ENCODE measurements at regions not wholly inside any gene's neighbourhood (a gene's known extent, or its start where the extent isn't known, plus 50 kb on each side); places are given as distances from the start of the nearest gene placed in this dataset.

DNA sequence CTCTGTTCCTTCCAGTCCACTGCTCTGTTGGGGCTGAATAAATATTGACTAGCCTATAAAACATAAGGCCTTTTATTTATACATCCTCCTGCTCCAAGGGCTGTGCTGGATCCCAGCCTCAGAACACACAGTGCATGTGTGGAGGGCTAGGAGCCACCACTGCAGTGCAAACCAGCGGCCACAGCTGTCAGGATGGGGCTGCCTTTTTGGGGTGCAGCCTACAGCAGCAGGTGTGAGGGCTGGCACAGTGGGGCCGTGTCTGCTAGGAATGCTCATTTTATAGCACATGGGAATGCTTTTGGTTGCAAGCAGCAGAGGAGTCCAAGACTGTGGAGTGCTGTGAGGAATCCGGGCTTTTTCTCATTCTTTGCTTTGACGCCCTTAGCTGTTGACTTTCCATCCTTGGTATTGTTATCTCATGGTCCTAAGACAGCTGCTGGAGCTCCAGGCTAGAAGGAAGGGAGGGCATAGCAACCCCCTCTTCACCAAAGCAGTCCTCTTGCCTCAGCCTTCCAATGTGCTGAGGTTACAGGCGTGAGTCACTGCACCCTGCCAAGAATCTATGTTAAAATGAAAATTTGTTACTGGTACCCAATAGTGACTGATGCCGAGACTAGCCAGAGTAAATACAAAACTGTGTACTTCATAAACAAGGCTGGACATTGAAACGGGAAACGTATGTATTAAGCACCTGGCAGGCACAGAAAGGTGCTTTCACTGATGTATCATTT lies 334.3 kb upstream of the GATB start:
- DNase-seq (ENCODE audit: low spot score) = no peak

DNA sequence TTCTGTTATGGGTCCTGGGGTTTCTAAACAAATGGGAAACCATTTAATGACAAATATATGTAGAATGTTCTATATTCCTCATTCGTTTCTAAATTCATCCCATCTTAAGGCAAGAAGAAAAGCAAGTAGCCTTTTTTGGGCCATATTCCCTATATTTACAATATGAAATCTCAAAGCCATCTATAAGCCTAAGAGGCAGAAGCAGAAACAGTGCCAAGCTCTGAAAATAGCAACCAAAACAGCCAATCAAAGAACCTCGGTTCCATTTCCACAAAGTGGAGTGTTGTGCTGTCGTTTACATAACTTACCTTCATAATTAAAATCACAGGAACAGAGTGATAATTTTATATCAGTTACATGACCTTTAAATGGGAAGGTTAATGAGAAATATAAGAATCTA lies 330.6 kb upstream of the GATB start:
- no peak for DNase-seq (ENCODE audit: low spot score)

DNA sequence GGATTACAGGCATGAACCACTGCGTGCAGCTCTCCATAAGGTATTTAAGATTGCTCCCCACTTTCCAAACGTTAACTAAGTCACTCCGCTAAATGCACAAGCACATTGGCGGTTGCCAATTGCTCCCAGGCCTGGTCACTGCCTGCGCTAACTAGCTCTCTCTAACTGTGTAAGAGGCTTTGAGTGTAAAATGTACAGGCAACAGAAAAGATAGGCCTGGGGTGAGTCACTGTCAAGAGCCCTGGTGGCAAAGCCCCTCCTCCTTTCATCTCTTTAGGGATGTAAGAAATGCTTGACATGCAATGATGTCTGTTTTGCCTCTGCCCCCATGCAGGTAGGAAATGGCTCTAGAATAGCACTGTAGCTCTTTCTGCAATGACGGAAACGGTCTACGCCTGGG lies 329.7 kb upstream of the GATB start:
- DNase-seq (ENCODE audit: low spot score) = peak; percentile 25

DNA sequence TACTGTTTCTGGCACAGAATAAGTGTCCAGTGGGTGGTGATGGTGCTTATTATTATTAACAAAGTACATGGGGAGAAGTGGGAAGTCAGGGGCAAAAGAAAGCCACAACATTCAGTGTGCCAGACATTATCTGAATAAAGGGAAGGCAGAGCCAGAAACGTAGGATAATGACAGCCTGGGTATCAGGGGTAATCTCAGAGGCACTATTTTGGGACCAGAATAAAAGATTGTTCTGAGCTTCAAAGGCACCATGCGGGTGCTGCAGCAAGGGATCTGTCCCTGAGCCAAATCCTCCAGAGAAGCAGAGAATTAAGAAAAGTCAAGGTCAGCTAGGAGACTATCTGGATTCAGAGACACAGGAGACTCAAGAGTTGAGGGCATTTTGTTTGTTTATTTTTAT lies 328.8 kb upstream of the GATB start:
- DNase-seq (ENCODE audit: low spot score) = peak; percentile 26

DNA sequence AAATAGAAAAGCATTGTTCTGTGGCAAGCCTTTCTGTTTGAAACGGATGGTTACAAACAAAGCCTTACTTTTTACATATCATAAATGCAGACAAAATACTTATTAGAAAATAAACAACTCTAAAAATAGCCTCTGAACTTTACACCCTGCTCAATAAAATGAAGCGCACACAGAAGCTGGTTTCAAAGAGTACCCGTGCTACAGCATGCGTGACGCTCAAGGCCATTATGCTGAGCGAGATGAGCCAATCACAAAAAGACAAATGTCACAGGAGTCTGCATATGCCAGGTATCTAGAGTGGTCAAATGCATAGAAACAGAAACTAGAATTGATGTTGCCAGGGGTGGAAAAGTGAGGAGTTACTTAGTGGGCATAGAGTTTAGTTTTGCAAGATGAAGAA lies 326.5 kb upstream of the GATB start:
- peak; percentile 26 for DNase-seq (ENCODE audit: low spot score)

DNA sequence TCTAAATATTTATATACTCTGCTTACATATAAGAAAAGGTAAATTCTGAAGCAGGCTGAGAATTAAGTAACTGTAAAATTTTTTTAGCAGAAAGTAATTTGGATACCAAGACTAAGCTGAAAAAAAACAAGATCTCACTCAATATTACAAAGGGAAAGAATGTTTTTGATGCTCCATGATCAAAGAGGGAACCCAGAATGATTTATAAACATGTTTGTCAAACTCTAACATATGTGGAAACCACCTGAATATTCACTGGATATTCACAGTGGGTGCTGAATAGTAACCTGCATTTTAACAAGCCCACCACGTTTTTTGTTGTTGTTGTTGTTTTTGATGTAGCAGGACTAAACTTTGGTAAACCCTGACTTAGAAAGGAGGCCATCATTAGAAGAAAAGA lies 324.9 kb upstream of the GATB start:
- no peak for DNase-seq (ENCODE audit: low spot score)

DNA sequence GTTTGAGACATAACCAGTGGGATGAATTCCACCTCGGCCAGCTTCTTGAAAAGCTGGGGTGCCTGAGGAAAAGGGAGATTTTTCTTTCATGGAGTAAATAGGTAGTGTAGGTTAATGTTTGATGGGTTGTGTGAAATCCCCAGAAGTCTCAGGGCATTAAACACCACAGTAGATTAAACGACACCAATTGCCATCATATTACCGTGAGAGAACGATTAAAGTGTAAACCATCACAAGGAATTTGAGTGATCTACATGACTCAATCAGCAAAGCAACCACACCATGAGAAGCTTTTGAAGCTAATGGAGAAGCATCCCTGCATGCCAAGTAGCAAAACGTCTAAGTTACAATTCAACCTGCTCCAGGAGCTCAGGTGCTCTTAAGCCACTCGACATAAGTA lies 322.5 kb upstream of the GATB start:
- DNase-seq (ENCODE audit: low spot score) = no peak

DNA sequence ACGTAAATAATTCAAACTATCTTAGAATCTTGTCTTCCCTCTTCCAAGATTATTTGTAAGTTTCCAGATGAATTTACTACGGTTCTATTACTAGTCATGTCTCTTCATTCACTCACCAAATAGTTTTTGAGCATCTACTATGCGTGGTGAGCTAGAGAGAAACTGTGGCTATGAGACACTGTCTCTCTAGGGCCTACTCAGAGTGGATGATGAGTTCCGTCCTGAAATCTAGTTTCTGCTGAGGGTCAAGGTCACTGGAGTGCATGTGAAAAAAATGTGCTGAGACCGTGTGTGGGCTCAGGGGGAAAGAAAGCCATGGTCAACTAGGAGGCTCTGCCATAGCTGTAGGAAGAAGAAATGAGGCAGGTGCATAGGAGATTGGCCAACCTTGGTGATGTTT lies 320.2 kb upstream of the GATB start:
- DNase-seq (ENCODE audit: low spot score) = no peak

DNA sequence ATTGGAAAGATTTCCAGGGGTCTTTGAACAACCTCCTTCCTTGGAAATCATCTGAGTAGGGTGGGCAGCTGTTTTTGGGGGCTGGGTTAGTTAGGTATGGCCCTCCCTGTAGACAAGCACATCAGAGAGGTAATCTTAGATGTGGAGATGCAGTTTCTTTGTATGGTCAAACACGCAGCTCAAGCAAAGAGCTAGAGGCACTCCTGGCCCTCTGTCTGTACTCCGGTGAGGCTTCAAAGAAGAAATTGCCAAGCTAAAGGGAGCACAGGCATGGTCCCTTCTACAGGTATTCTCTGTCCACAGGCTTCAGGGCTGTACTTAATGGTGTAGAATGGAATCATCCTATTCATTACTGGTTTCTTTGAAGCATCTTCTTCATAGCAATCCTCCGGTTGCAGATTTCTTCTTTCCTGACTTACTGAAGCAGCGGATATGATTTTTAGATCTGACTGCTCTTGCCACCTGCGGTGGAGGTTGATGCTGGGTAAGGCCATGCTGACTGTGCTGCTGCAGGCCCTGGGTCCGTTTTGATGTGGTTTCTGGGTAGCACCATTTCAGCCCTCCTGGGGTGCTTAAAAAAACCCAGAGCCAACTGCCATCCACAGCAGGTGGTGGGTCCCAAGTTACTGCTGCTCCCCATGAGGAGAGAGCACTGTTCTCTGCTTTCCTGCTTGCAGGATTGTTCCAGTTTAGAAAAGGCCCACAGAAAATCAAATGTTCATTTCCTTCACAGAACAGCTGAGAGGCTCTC lies 318.9 kb upstream of the GATB start:
- DNase-seq (ENCODE audit: low spot score) = no peak

DNA sequence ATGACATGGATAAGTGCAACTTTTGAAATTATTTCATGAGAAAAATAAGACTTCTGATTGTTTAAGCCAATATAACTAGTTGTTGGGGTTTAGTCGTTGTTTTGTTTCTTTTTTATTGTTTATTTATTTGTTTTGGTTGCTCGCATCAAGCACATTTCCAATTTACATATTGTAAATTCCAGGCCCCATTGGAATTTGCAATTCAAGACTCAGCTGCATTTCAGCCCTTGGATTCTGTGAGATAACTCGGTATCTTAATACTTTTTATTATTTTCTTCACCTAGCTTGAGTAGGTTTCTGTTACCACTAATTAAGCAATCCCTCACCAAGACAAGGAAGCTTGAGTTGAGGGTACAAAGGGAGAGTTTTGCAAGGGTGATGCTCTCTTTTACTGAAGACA lies 318.3 kb upstream of the GATB start:
- DNase-seq (ENCODE audit: low spot score) = no peak

DNA sequence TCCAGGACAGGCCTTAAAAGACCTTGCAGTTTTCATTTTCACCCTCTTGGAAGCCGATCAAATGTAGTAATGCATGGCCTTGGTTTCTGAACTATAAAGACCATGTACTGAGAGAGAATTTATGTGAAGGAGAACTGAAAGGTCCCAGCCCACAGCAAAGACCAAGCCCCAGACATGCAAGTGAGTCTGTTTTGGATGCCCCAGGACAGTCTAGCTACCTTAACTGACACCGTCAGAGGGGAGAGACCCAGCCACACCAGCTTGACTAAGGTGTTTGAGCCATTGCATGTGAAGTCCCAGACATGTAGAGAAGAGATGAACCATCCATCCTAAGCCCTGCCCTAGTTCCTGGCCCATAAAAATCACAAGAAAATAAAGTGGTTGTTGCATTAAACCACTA lies 316.8 kb upstream of the GATB start:
- DNase-seq (ENCODE audit: low spot score) = no peak

DNA sequence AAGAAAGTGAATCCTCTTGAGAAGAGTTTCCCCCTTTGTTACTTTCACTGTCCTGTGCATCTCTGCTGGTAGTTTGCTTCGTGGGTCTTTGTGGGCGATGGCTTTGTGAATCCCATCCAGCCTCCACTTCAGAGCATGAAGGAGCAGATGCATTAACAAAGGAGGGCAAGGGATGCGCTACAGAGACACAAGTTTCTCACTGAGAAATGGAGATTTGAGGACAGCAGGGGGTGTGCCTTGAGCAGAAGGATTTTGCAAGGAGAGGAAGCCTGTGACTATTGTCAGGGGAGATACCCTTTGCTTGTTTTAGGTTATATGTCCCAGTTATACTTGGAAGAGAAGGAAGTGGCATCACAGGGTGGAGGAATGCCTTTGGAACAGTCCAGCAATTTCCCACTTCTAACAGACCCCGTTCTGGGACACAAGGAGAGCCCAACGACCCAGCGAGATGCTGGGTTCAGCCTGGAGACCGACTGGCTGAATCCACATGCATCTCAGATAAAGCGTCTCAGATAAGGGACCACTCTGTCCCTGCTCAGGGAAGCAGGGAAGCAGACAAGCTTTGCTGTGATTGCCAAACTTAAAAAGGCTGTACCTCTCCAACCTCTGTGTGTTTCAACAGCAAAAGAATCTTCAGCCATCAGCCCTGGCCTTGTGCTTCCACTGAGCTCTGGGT lies 314.6 kb upstream of the GATB start:
- no peak for DNase-seq (ENCODE audit: low spot score)

DNA sequence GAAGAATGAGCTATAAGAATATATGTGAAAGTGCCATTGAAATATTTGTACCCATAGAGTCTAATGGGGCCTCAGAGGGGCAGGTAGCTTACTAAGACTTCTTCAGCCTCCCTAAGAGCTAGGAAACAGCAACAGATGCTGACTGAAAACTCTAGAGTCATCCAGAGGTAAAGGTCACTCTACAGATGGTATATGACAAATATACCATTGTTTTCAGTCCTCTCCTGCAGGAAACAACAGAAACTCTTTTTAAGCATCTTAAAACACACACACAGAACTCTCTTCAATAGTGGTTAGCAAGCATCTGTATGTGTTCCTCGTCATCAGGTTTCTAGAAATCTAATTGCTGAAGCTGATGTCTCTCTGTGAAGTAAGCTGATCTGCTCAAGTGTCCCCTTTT lies 313.8 kb upstream of the GATB start:
- DNase-seq (ENCODE audit: low spot score) = no peak

DNA sequence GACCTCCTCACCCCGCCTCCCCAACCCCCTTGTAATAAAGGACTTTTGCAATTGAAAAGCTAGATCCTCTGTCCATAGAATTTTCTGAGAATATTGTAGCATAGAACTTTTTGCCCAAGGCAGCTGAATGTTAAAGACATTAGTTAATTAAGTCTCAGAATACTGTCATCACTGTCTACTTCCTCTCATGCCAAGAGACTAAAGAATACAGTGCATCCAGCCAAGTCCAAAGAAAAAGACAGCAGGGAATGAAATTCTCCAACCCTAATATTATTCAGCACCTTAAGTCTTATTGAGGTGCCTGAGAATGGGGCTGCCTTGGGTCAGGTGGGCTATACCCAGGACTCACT lies 313.3 kb upstream of the GATB start:
- DNase-seq (ENCODE audit: low spot score) = no peak

DNA sequence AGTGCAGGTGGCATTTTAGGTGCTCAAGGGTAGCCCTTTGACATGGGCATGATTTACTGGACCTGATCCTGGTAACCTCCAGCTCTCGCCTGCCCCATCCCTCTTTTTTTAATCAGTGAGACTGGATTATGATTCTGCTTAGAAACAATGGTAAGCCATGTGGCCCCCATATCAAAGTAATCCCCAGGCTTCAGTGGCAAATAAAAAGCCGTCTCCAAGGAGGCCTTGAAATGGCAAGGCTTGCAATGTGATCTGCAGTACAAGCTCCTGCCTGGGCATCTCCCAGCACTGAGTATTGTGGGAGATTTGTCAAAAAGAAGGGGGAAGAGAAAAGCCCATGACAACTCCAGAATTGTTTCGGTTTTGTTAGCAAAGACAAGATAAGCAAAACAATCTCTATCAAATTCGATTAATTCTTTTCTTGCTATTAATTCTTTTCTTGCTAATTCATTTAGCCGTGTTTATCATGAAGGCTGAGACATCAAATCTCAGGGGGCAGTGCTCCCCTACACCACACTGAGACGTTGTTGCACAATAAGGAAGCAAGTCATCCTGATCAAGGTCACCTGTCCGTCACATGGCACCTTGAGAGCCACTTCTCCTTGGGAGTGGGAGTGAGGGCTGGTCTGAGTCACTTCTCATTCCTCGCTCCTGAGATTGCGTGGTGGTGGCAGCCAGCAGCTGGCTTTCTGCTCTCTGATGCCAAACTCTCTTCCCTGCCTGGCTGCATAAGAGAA lies 312.7 kb upstream of the GATB start:
- no peak for DNase-seq (ENCODE audit: low spot score)

DNA sequence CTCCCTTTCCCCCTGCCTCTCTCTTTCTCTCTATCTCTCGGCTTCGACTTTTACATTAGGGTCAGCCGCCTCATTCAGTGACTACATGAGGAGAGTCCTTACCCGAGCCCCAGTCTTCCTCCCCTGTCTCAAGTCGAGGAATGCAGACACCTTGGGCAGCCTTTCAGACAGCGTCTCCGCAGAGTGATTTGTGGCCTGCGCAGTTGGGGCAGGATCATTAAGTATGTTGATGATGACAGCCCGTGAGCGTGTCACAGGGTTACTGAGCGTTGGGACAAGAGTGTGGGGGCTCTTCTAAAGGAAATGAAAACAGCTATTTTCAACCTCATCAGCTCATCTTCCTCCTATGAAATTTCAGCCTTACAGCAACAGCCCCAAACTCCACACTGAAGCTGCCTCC lies 312.1 kb upstream of the GATB start:
- no peak for DNase-seq (ENCODE audit: low spot score)

DNA sequence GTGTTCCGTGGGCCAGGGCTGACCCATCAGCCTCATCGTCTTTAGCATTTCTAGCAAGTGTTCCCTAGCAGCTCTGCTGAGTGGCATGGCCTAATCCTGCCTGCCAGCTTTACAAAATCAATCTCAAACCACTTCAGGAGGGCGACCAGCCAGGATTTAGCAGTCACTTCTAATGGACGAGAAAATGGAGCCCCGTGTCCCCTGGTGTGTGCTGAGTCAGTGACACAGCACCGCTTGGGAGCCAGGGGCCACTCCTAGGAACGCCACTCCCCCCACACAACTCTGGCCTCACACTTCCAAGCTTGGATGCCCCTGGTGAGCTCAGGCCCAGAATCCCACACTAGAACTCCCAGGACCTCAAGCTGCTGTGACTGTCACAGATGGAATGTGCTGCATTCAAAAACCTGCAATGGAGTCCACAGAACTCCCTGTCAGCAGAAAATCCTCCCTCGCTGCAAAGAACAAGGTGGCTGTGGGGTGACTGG lies 311.2 kb upstream of the GATB start:
- no peak for DNase-seq (ENCODE audit: low spot score)

DNA sequence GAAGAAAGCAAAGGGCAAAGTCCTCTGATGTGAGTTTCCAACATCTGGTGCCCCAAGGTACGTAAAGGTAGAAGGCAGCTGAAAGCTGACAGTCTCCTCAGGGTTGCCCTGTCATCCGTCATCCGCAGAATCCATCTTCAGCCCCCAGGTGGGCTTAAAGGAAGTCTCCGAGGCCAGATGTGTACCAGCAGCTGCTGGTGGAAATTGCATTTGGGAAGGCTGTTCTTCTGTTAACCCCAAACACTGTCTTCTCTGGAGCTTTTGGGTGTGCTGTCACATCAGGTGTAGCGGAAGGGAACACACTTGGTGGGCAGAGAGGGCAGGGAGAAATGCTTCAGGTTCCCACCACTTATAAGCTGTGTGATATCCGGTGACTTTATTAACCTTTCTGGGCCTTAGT lies 310.0 kb upstream of the GATB start:
- no peak for DNase-seq (ENCODE audit: low spot score)

DNA sequence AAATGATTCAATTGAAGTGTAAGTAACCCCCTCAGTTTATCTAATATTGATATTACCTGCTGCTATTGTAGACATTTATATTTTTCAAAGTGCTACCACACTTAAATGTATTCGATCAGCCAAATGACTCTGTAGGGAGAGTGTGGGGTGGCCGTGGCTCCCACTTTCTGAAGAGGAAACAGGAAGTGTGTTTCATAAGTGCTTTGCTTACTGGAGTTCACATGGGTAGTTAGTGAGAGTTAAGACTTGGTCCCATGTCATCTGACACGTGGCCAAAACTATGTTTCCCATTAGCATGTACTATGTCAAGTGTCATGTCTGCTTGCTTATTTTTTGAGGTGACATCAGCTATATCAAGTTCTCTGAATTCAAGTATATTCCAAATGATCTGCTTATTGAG lies 308.1 kb upstream of the GATB start:
- DNase-seq (ENCODE audit: low spot score) = no peak

DNA sequence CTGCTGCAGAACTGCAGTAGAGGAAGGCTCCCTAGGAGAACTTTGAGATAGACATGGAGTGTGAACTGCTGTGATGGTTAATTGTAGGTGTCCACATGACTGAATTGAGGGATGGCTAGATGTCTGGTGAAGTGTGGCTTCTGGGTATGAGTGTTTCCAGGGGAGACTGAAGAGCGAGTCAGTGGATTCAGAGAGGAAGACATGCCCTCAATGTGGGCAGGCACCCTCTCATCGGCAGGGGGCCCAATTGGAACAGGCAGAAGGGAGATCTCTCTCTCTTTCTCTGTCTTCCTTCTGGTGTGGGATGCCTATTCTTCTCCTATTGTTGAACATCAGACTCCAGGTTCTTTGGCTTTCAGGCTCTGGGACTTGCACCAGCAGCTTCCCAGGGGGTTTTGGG lies 304.7 kb upstream of the GATB start:
- DNase-seq (ENCODE audit: low spot score) = no peak

DNA sequence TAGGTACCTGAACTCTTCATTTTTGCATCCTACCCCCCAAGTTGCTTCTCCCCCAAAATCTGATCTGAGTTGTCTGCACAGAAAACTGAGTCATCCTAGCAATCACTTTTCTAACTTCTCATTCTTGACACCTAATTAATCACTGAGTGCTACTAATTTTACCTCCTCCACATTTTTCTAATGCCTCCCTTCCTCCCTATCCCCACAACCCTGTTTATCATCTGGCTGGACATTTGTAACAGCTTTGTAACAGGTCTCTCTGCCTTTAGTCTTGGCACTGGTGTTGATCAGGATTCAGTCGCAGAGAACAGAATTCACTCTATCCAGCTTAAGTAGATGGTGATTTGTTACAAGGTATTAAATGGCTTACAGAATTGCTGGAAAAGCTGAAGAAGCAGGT lies 303.9 kb upstream of the GATB start:
- DNase-seq (ENCODE audit: low spot score) = no peak

DNA sequence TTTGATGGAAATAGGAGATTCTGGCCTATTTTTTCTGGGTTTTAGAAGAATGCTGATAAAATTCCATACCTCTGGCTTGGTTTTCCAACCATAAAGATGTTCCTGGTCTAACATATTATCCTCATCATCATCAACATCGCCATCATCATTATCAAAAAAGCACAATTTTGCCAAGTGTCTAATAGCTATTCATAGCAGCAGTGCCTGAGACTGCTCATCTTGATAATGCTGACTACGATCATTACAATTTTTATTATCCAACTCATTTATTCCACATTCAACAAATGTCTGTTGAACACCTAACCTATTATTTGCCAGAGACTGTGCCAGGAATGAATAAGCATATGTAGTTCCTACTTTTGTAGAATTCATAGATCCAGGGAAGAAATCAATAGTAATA lies 303.5 kb upstream of the GATB start:
- DNase-seq (ENCODE audit: low spot score) = no peak
